H9 (cell line): ENCODE measurements at regions not wholly inside any gene's neighbourhood (a gene's known extent, or its start where the extent isn't known, plus 50 kb on each side); places are given as distances from the start of the nearest gene placed in this dataset.

Experiments
- DNase-seq: peaks from one replicate; pipeline ENCODE4 v3.0.0-alpha.2; 2017
- H2AFZ ChIP-seq: one replicate; pipeline ENCODE4 v1.6.1; 2013; ENCODE audit warnings: mild to moderate bottlenecking, low read length, control low read depth, moderate library complexity
- H2AK5ac ChIP-seq: 2 replicates; pipeline ENCODE4 v1.6.1; 2013; ENCODE audit warnings: low read length, control low read depth, mixed read lengths; ENCODE audit not compliant: insufficient read length
- H2BK120ac ChIP-seq: one replicate; pipeline ENCODE4 v1.6.1; 2013; ENCODE audit warnings: low read depth, mild to moderate bottlenecking, low read length, control low read depth, inconsistent platforms; ENCODE audit not compliant: poor library complexity, severe bottlenecking
- H2BK12ac ChIP-seq: 2 replicates; pipeline ENCODE4 v1.6.1; 2013; ENCODE audit warnings: low read length, control low read depth, mixed read lengths, low read depth; ENCODE audit not compliant: insufficient read length
- H2BK15ac ChIP-seq: 2 replicates; pipeline ENCODE4 v1.6.1; 2013; ENCODE audit warnings: low read depth, low read length, control low read depth
- H2BK20ac ChIP-seq: one replicate; pipeline ENCODE4 v1.6.1; 2013; ENCODE audit warnings: low read depth, mild to moderate bottlenecking, low read length, control low read depth, inconsistent platforms; ENCODE audit not compliant: poor library complexity, severe bottlenecking
- H2BK5ac ChIP-seq: 2 replicates; pipeline ENCODE4 v1.6.1; 2013; ENCODE audit warnings: low read length, control low read depth, mixed read lengths; ENCODE audit not compliant: insufficient read length
- H3K14ac ChIP-seq: 2 replicates; pipeline ENCODE4 v1.6.1; 2013; ENCODE audit warnings: low read length, control low read depth; ENCODE audit not compliant: insufficient read depth
- H3K18ac ChIP-seq: 2 replicates; pipeline ENCODE4 v1.6.1; 2013; ENCODE audit warnings: low read depth, mild to moderate bottlenecking, mixed read lengths, low read length, control low read depth; ENCODE audit not compliant: insufficient read length
- H3K23ac ChIP-seq: 2 replicates; pipeline ENCODE4 v1.6.1; 2013; ENCODE audit warnings: low read length, control low read depth, mixed read lengths, low read depth; ENCODE audit not compliant: insufficient read length
- H3K23me2 ChIP-seq: 2 replicates; pipeline ENCODE4 v1.6.1; 2013; ENCODE audit warnings: low read depth, mild to moderate bottlenecking, mixed read lengths, low read length, control low read depth; ENCODE audit not compliant: insufficient read length, poor library complexity, severe bottlenecking
- H3K27ac ChIP-seq: 2 replicates; pipeline ENCODE4 v1.5.1; 2013; ENCODE audit warnings: low read length, control low read depth, mixed read lengths, low read depth; ENCODE audit not compliant: insufficient read length
- H3K27me3 ChIP-seq: 2 replicates; pipeline ENCODE4 v1.6.1; 2013; ENCODE audit warnings: low read length, control low read depth, inconsistent platforms; ENCODE audit not compliant: insufficient read depth
- H3K4ac ChIP-seq: 2 replicates; pipeline ENCODE4 v1.6.1; 2013; ENCODE audit warnings: low read depth, mild to moderate bottlenecking, control low read depth, inconsistent platforms, low read length, moderate library complexity
- H3K4me1 ChIP-seq: 2 replicates; pipeline ENCODE4 v1.6.1; 2013; ENCODE audit warnings: low read length, control low read depth, inconsistent platforms; ENCODE audit not compliant: insufficient read depth
- H3K4me2 ChIP-seq: 2 replicates; pipeline ENCODE4 v1.6.1; 2013; ENCODE audit warnings: low read length, control low read depth, mixed read lengths; ENCODE audit not compliant: insufficient read length, insufficient read depth
- H3K56ac ChIP-seq: 2 replicates; pipeline ENCODE4 v1.6.1; 2013; ENCODE audit warnings: low read depth, mild to moderate bottlenecking, mixed read lengths, low read length, control low read depth; ENCODE audit not compliant: insufficient read length
- H3K79me1 ChIP-seq: 2 replicates; pipeline ENCODE4 v1.6.1; 2013; ENCODE audit warnings: low read depth, mild to moderate bottlenecking, moderate library complexity, low read length, control low read depth, inconsistent platforms; ENCODE audit not compliant: insufficient read depth, poor library complexity, severe bottlenecking
- H3K79me2 ChIP-seq: 2 replicates; pipeline ENCODE4 v1.6.1; 2013; ENCODE audit warnings: low read length, control low read depth, inconsistent platforms; ENCODE audit not compliant: insufficient read depth
- H3K9ac ChIP-seq: 2 replicates; pipeline ENCODE4 v1.6.1; 2013; ENCODE audit warnings: low read length, control low read depth, mixed read lengths; ENCODE audit not compliant: insufficient read length; ENCODE audit errors: extremely low read depth
- H3K9me3 ChIP-seq: one replicate; pipeline ENCODE4 v1.6.1; 2013; ENCODE audit warnings: low read depth, low read length, inconsistent platforms; ENCODE audit not compliant: control insufficient read depth
- H3T11ph ChIP-seq: one replicate; pipeline ENCODE4 v1.6.1; 2013; ENCODE audit warnings: mild to moderate bottlenecking, low read length, control low read depth, inconsistent platforms
- H4K20me1 ChIP-seq: one replicate; pipeline ENCODE4 v1.6.1; 2013; ENCODE audit not compliant: control insufficient read depth, insufficient read length, insufficient read depth
- H4K5ac ChIP-seq: 2 replicates; pipeline ENCODE4 v1.6.1; 2013; ENCODE audit warnings: low read depth, mild to moderate bottlenecking, mixed read lengths, low read length, control low read depth; ENCODE audit not compliant: insufficient read length
- H4K8ac ChIP-seq: replicated peaks from 2 replicates; pipeline ENCODE4 v1.6.1; 2013; ENCODE audit warnings: low read length, control low read depth, mixed read lengths, low read depth; ENCODE audit not compliant: insufficient read length
- H4K91ac ChIP-seq: 2 replicates; pipeline ENCODE4 v1.6.1; 2013; ENCODE audit warnings: low read depth, mild to moderate bottlenecking, moderate library complexity, mixed read lengths, low read length, control low read depth; ENCODE audit not compliant: insufficient read length
- H3K27ac Mint-ChIP-seq, 3 experiments: 2 replicates in 2 of 3; 3 replicates in 1 of 3; pipeline ENCODE4 v1.8.0; 2020 to 2021; ENCODE audit warnings: mixed read lengths in 3 of 3, mild to moderate bottlenecking in 1 of 3, moderate library complexity in 1 of 3
- H3K27me3 Mint-ChIP-seq: 2 replicates; pipeline ENCODE4 v1.8.0; 2021; ENCODE audit warnings: low read depth, mild to moderate bottlenecking, moderate library complexity, mixed read lengths
- H3K36me3 Mint-ChIP-seq, 3 experiments: 2 replicates in 2 of 3; 3 replicates in 1 of 3; pipeline ENCODE4 v1.8.0; 2020 to 2021; ENCODE audit warnings: low read depth in 3 of 3, mixed read lengths in 3 of 3; ENCODE audit not compliant: insufficient read depth in 1 of 3
- H3K4me1 Mint-ChIP-seq, 2 experiments: 2 replicates each; pipeline ENCODE4 v1.8.0; 2020; ENCODE audit warnings: mixed read lengths in 2 of 2
- H3K4me3 Mint-ChIP-seq, 2 experiments: 2 replicates in 1 of 2; 3 replicates in 1 of 2; pipeline ENCODE4 v1.8.0; 2020 to 2021; ENCODE audit warnings: mild to moderate bottlenecking in 2 of 2, mixed read lengths in 2 of 2, moderate library complexity in 1 of 2
- H3K9me3 Mint-ChIP-seq, 2 experiments: 2 replicates in 1 of 2; 3 replicates in 1 of 2; pipeline ENCODE4 v1.8.0; 2020; ENCODE audit warnings: mild to moderate bottlenecking in 2 of 2, mixed read lengths in 2 of 2, moderate library complexity in 1 of 2
- CTCF ChIP-seq: fragments of 200-600 bp; sonication (generic); conservative IDR thresholded peaks from 3 replicates; pipeline ENCODE4 v1.8.0; 2021; ENCODE audit warnings: antibody characterized with exemption, mild to moderate bottlenecking
- WGBS: extraction: QIAGEN DNeasy Blood & Tissue Kit; methylation state at CpG from one replicate; pipeline ENCODE4 v1.1.7; 2013; ENCODE audit warnings: missing lambda C conversion rate, low lambda C conversion rate, mixed read lengths; ENCODE audit not compliant: insufficient read length; ENCODE audit errors: extremely low coverage; 5-methylcytosine and 5-hydroxymethylcytosine counted together

GRCh38 chr6:6466967-6467761 is 121.4 kb upstream of the LY86 start:
- no peak for TF ChIP-seq CTCF
- Histone ChIP-seq H3K79me2 (no peaks in the 10 kb centered on the region), H3K14ac (no peak overlapping the region), H4K20me1 (no peaks in the 10 kb centered on the region), H3K18ac (no peak overlapping the region), H3K23me2 (no peaks in the 10 kb centered on the region), H3K4me2 (no peak overlapping the region), H2AFZ (no peak overlapping the region), H4K8ac (no peak overlapping the region), H2BK20ac (no peak overlapping the region), H2AK5ac (no peak overlapping the region), H3K27ac (no peak overlapping the region), H3K27me3 (no peaks in the 10 kb centered on the region), H3K9ac (no peak overlapping the region), H4K91ac (no peak overlapping the region), H3K79me1 (no peaks in the 10 kb centered on the region), H3T11ph (no peak overlapping the region), H3K56ac (no peak overlapping the region), H2BK12ac (no peak overlapping the region), H3K9me3 (no peaks in the 10 kb centered on the region), H3K23ac (no peak overlapping the region), H2BK120ac (no peak overlapping the region), H3K4me1 (no peaks in the 10 kb centered on the region), H4K5ac (no peak overlapping the region), H3K4ac (no peak overlapping the region), H2BK5ac (no peak overlapping the region), H2BK15ac (no peak overlapping the region)
- H3K9me3 Mint-ChIP-seq: 0 out of 5 replicates have a peak, but pooled peaks cover 0 to 2% of the 10 kb centered on the region in 2 experiments
- WGBS: no CpG with 5 or more reads among the region's 12 CpGs
- H3K27me3 Mint-ChIP-seq: peaks cover 2% of the 10 kb centered on the region
- no peaks in the 10 kb centered on the region for H3K36me3 Mint-ChIP-seq
- H3K4me3 Mint-ChIP-seq: no peak overlapping the region
- H3K4me1 Mint-ChIP-seq: no peaks in the 10 kb centered on the region
- no peak overlapping the region for H3K27ac Mint-ChIP-seq
- no peak for DNase-seq
